ENCODE measurements at regions not wholly inside any gene's neighbourhood (a gene's known extent, or its start where the extent isn't known, plus 50 kb on each side); places are given as distances from the start of the nearest gene placed in this dataset.

DNA sequence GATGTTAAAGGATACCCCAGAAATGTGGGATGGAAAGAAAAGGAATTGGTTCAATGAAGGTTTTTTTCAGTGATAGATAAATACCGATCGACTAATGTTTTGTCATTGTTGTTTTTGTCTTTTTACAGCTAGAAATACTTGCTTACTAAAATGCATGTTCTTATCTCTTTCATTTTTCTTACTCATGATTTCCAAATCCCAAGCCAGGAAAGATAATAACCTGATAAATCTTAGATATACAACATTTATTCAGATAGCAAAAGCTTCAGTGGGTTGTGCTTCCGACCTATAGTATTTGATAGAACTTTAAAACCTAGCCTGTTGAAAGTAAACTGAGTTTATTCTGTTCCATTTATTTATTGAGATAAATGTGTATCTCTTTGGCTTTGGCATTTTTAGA, 187.5 kb downstream of the EDN1 start:
- no peak overlapping the region for H4K91ac ChIP-seq (ENCODE audit: low read depth, low read length, poor library complexity)
- no peak overlapping the region for H3K14ac ChIP-seq (ENCODE audit: low read length)
- no peak overlapping the region for H3K18ac ChIP-seq (ENCODE audit: low read length)
- no peak overlapping the region for H2BK5ac ChIP-seq (ENCODE audit: low read length)
- H3K27me3 ChIP-seq (ENCODE audit: control insufficient read depth in 3 of 3, insufficient read depth in 3 of 3, low read depth in 1 of 3, low read length in 3 of 3) = no peaks in the 10 kb centered on the region
- no peak overlapping the region for H2AFZ ChIP-seq (ENCODE audit: low read length)
- H3K4me3 ChIP-seq (ENCODE audit: low read length in 2 of 2) = no peak overlapping the region
- H3K4me1 ChIP-seq (ENCODE audit: control insufficient read depth in 2 of 2, insufficient read depth in 1 of 2, low read depth in 1 of 2, low read length in 2 of 2) = peaks cover 0 to 2% of the 10 kb centered on the region in 2 donors
- no peak overlapping the region for H3K4me2 ChIP-seq (ENCODE audit: insufficient read depth, low read length, poor library complexity, severe bottlenecking)
- no peak overlapping the region for H2AK5ac ChIP-seq (ENCODE audit: low read depth, low read length)
- H4K8ac ChIP-seq (ENCODE audit: low read depth, low read length) = no peak overlapping the region
- no peak overlapping the region for H3K27ac ChIP-seq (replicated peaks; ENCODE audit: low read length)
- no CpG with 5 or more reads among the region's 3 CpGs for WGBS, 2 donors (ENCODE audit: extremely low coverage in 2 of 2, insufficient read length in 2 of 2, insufficient replicate concordance in 1 of 2)
- no peaks in the 10 kb centered on the region for H3K79me1 ChIP-seq (ENCODE audit: low read depth, low read length)
- no peak for DNase-seq (ENCODE audit: low spot score)
- H3K23ac ChIP-seq (ENCODE audit: low read depth, low read length, poor library complexity) = no peak overlapping the region
- H3K9ac ChIP-seq (ENCODE audit: low read depth, low read length, poor library complexity) = no peak overlapping the region
- H3K4ac ChIP-seq (ENCODE audit: low read length) = no peak overlapping the region
- no peak overlapping the region for H2BK15ac ChIP-seq (ENCODE audit: low read length)
- no peak overlapping the region for H2BK12ac ChIP-seq (ENCODE audit: low read length)
- no peaks in the 10 kb centered on the region for H3K9me3 ChIP-seq (replicated peaks in 1 of 2; ENCODE audit: control insufficient read depth in 2 of 2, insufficient read depth in 1 of 2, low read depth in 1 of 2, low read length in 2 of 2)
- no peak overlapping the region for H2BK120ac ChIP-seq (ENCODE audit: low read depth, low read length)
- H3K36me3 ChIP-seq (replicated peaks in 1 of 2; ENCODE audit: control insufficient read depth in 2 of 2, insufficient read depth in 2 of 2, low read length in 2 of 2) = no peaks in the 10 kb centered on the region

DNA sequence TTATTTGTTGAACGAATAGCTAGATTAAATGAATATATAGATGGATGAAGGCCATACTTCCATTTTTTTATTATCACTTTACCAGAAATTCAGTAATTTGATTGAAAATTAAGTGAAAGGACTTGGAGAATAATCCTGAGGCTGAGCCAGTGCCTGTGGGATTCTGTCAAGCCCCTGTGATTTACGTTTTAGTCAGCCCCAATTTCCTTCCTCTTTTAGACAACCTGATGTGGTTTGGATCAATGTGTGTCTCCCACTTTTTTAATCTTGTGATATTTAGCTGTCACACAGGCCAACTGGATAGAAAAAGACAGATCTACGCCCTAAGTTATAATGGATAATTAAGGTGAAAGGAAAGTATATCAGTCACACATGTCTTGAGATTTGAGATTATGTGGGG, 188.8 kb downstream of the EDN1 start:
- Histone ChIP-seq H3K27ac (replicated peaks; ENCODE audit: low read length) (no peak overlapping the region), H3K36me3 (replicated peaks in 1 of 2; ENCODE audit: control insufficient read depth in 2 of 2, insufficient read depth in 2 of 2, low read length in 2 of 2) (no peaks in the 10 kb centered on the region), H3K23ac (ENCODE audit: low read depth, low read length, poor library complexity) (no peak overlapping the region), H3K4ac (ENCODE audit: low read length) (no peak overlapping the region), H3K9ac (ENCODE audit: low read depth, low read length, poor library complexity) (no peak overlapping the region), H3K4me2 (ENCODE audit: insufficient read depth, low read length, poor library complexity, severe bottlenecking) (no peak overlapping the region), H3K27me3 (ENCODE audit: control insufficient read depth in 3 of 3, insufficient read depth in 3 of 3, low read depth in 1 of 3, low read length in 3 of 3) (no peaks in the 10 kb centered on the region), H2BK15ac (ENCODE audit: low read length) (no peak overlapping the region), H2BK12ac (ENCODE audit: low read length) (no peak overlapping the region), H2AK5ac (ENCODE audit: low read depth, low read length) (no peak overlapping the region), H3K9me3 (replicated peaks in 1 of 2; ENCODE audit: control insufficient read depth in 2 of 2, insufficient read depth in 1 of 2, low read depth in 1 of 2, low read length in 2 of 2) (no peaks in the 10 kb centered on the region), H4K91ac (ENCODE audit: low read depth, low read length, poor library complexity) (no peak overlapping the region), H3K14ac (ENCODE audit: low read length) (no peak overlapping the region), H2BK120ac (ENCODE audit: low read depth, low read length) (no peak overlapping the region), H3K4me3 (ENCODE audit: low read length in 2 of 2) (no peak overlapping the region), H2AFZ (ENCODE audit: low read length) (no peak overlapping the region), H2BK5ac (ENCODE audit: low read length) (no peak overlapping the region), H4K8ac (ENCODE audit: low read depth, low read length) (no peak overlapping the region), H3K4me1 (ENCODE audit: control insufficient read depth in 2 of 2, insufficient read depth in 1 of 2, low read depth in 1 of 2, low read length in 2 of 2) (no peaks in the 10 kb centered on the region), H3K18ac (ENCODE audit: low read length) (no peak overlapping the region), H3K79me1 (ENCODE audit: low read depth, low read length) (no peaks in the 10 kb centered on the region)
- no CpG with 5 or more reads among the region's 3 CpGs for WGBS, 2 donors (ENCODE audit: extremely low coverage in 2 of 2, insufficient read length in 2 of 2, insufficient replicate concordance in 1 of 2)
- no peak for DNase-seq (ENCODE audit: low spot score)

DNA sequence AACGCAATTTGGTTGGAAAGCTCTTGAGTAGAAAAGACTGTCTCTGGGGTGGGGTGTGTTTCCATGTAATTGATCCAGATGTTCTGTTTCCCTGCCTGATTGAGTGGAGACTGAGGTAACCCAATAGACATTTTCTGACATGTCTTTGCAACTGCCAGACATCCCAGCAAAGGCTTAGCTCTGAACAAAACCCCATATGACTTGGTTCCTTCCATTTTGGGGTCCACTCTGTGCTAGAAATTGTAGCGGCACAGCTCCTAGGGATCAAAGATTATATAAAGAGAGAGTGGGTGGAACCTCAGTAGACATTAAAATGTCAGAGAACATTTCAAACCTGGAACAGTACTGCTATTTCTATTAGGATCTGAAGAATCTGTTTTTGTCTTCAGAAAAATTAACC, 189.3 kb downstream of the EDN1 start:
- H2BK120ac ChIP-seq (ENCODE audit: low read depth, low read length) = no peak overlapping the region
- H4K91ac ChIP-seq (ENCODE audit: low read depth, low read length, poor library complexity) = no peak overlapping the region
- H2BK15ac ChIP-seq (ENCODE audit: low read length) = no peak overlapping the region
- H2AFZ ChIP-seq (ENCODE audit: low read length) = no peak overlapping the region
- H3K18ac ChIP-seq (ENCODE audit: low read length) = no peak overlapping the region
- no peaks in the 10 kb centered on the region for H3K4me1 ChIP-seq (ENCODE audit: control insufficient read depth in 2 of 2, insufficient read depth in 1 of 2, low read depth in 1 of 2, low read length in 2 of 2)
- no peak overlapping the region for H2BK5ac ChIP-seq (ENCODE audit: low read length)
- H3K9ac ChIP-seq (ENCODE audit: low read depth, low read length, poor library complexity) = no peak overlapping the region
- no peak overlapping the region for H3K4me3 ChIP-seq (ENCODE audit: low read length in 2 of 2)
- no peaks in the 10 kb centered on the region for H3K9me3 ChIP-seq (replicated peaks in 1 of 2; ENCODE audit: control insufficient read depth in 2 of 2, insufficient read depth in 1 of 2, low read depth in 1 of 2, low read length in 2 of 2)
- no peak overlapping the region for H2AK5ac ChIP-seq (ENCODE audit: low read depth, low read length)
- no peaks in the 10 kb centered on the region for H3K79me1 ChIP-seq (ENCODE audit: low read depth, low read length)
- no peaks in the 10 kb centered on the region for H3K36me3 ChIP-seq (replicated peaks in 1 of 2; ENCODE audit: control insufficient read depth in 2 of 2, insufficient read depth in 2 of 2, low read length in 2 of 2)
- no peak overlapping the region for H3K14ac ChIP-seq (ENCODE audit: low read length)
- DNase-seq (ENCODE audit: low spot score) = no peak
- WGBS, 2 donors (ENCODE audit: extremely low coverage in 2 of 2, insufficient read length in 2 of 2, insufficient replicate concordance in 1 of 2) = no CpG with 5 or more reads among the region's 2 CpGs
- no peak overlapping the region for H3K4me2 ChIP-seq (ENCODE audit: insufficient read depth, low read length, poor library complexity, severe bottlenecking)
- H3K23ac ChIP-seq (ENCODE audit: low read depth, low read length, poor library complexity) = no peak overlapping the region
- no peak overlapping the region for H3K4ac ChIP-seq (ENCODE audit: low read length)
- no peak overlapping the region for H3K27ac ChIP-seq (replicated peaks; ENCODE audit: low read length)
- no peaks in the 10 kb centered on the region for H3K27me3 ChIP-seq (ENCODE audit: control insufficient read depth in 3 of 3, insufficient read depth in 3 of 3, low read depth in 1 of 3, low read length in 3 of 3)
- H2BK12ac ChIP-seq (ENCODE audit: low read length) = no peak overlapping the region
- no peak overlapping the region for H4K8ac ChIP-seq (ENCODE audit: low read depth, low read length)

DNA sequence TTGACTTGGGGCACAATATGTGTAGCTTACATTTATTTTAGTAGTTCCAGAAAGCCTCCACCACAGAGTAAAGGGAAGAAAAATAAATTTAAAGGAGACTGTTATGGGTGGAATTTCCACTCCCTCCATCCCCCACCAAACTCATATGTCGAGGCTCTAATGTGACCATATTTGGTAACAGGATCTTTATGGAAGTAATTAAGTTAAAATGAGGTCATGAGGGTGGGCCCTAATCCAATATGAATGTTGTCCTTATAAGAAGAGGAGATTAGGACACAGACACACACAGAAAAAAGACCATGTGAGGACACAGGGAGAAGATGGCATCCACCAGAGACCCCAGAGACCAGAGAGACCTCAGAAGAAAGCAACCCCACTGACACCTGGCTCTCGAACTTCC, 189.7 kb downstream of the EDN1 start:
- no peak overlapping the region for H3K4ac ChIP-seq (ENCODE audit: low read length)
- H2BK12ac ChIP-seq (ENCODE audit: low read length) = no peak overlapping the region
- DNase-seq (ENCODE audit: low spot score) = no peak

More for the DNA sequence above, 189.7 kb downstream of the EDN1 start:
- Histone ChIP-seq H2AK5ac (ENCODE audit: low read depth, low read length) (no peak overlapping the region), H4K91ac (ENCODE audit: low read depth, low read length, poor library complexity) (no peak overlapping the region), H3K23ac (ENCODE audit: low read depth, low read length, poor library complexity) (no peak overlapping the region), H3K27me3 (ENCODE audit: control insufficient read depth in 3 of 3, insufficient read depth in 3 of 3, low read depth in 1 of 3, low read length in 3 of 3) (no peaks in the 10 kb centered on the region), H3K79me1 (ENCODE audit: low read depth, low read length) (no peaks in the 10 kb centered on the region), H3K4me1 (ENCODE audit: control insufficient read depth in 2 of 2, insufficient read depth in 1 of 2, low read depth in 1 of 2, low read length in 2 of 2) (no peaks in the 10 kb centered on the region), H3K4me2 (ENCODE audit: insufficient read depth, low read length, poor library complexity, severe bottlenecking) (no peak overlapping the region), H4K8ac (ENCODE audit: low read depth, low read length) (no peak overlapping the region), H2AFZ (ENCODE audit: low read length) (no peak overlapping the region), H3K4me3 (ENCODE audit: low read length in 2 of 2) (no peak overlapping the region), H3K9ac (ENCODE audit: low read depth, low read length, poor library complexity) (no peak overlapping the region), H3K27ac (replicated peaks; ENCODE audit: low read length) (no peak overlapping the region), H2BK5ac (ENCODE audit: low read length) (no peak overlapping the region), H3K36me3 (replicated peaks in 1 of 2; ENCODE audit: control insufficient read depth in 2 of 2, insufficient read depth in 2 of 2, low read length in 2 of 2) (no peaks in the 10 kb centered on the region), H2BK120ac (ENCODE audit: low read depth, low read length) (no peak overlapping the region), H3K14ac (ENCODE audit: low read length) (no peak overlapping the region), H2BK15ac (ENCODE audit: low read length) (no peak overlapping the region), H3K9me3 (replicated peaks in 1 of 2; ENCODE audit: control insufficient read depth in 2 of 2, insufficient read depth in 1 of 2, low read depth in 1 of 2, low read length in 2 of 2) (no peaks in the 10 kb centered on the region), H3K18ac (ENCODE audit: low read length) (no peak overlapping the region)
- WGBS, 2 donors (ENCODE audit: extremely low coverage in 2 of 2, insufficient read length in 2 of 2, insufficient replicate concordance in 1 of 2) = no CpG with 5 or more reads among the region's 2 CpGs
